ENCODE measurements at regions not wholly inside any gene's neighbourhood (a gene's known extent, or its start where the extent isn't known, plus 50 kb on each side); places are given as distances from the start of the nearest gene placed in this dataset.
"Not testable (repeated sequence)": the region's sequence is repeated elsewhere in the genome, so short reads cannot be mapped to it uniquely, and the experiment has no call there.

- no peaks in the 10 kb centered on the region for H3K9me3 Mint-ChIP-seq
- peak overlapping the region; percentile 70 for H3K27ac Mint-ChIP-seq
- H3K27me3 Mint-ChIP-seq (ENCODE audit: insufficient read depth) = peaks cover 9% of the 10 kb centered on the region
- DNase-seq = no peak
- H3K36me3 Mint-ChIP-seq (ENCODE audit: low read depth) = 0 out of 2 replicates have a peak, but pooled peaks cover 5% of the 10 kb centered on the region
- peak overlapping the region; percentile 58 for H3K4me3 Mint-ChIP-seq
- H3K4me1 Mint-ChIP-seq (ENCODE audit: low read depth) = peaks cover 41% of the 10 kb centered on the region
- TF ChIP-seq CTCF (IDR thresholded peaks at IDR 0.05) = no peak
Observed at GRCh38 chr5:125484272-125484741, 737.9 kb upstream of the ZNF608 start.

DNA sequence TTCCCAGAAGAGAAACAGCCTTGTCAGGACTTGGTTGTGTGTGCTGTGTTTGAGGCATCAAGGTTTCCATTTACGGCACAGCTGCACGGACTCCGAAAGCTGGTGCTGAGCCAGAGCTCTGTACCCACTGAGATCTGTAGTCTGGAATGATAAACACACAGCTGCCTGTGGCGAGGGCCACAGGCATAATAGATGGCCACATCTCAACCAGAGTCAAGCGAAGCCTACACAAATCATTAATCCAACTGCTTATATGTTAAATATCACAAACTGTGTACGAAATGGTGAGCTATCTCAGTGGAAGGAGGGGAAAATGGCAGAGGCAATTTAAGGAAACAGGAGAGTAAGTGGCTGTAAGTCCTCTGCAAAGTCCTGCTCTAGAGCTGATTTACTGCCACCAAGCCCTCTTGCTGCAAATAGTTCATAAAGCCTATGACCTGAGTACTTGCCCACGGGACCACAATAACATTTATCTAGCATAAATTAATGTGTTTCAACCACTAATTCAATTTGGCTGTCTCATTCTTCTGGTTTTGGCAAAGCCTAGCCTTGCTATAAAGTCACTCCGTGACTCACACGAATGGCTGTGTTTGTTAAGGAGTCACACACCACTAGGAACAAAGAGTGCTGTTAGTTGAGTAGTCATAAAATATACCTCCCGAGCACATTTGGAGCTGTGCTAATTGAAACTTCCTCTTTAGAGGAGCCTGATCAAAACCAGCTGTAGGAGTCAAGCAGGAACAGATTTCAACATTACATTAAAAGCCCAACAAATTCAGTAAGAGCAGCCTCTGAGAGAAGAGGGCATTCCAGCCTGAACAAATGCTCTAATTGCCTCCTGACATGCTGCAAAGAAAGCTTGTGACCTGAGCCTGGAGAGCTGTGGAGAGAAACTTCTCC lies 738.6 kb upstream of the ZNF608 start:
- Mint-ChIP-seq H3K36me3 (ENCODE audit: low read depth) (0 out of 2 replicates have a peak, but pooled peaks cover 5% of the 10 kb centered on the region), H3K27ac (peak overlapping the region; percentile 70), H3K9me3 (no peaks in the 10 kb centered on the region), H3K4me3 (peak overlapping the region; percentile 58), H3K27me3 (ENCODE audit: insufficient read depth) (peaks cover 13% of the 10 kb centered on the region), H3K4me1 (ENCODE audit: low read depth) (peaks cover 41% of the 10 kb centered on the region)
- DNase-seq = peak; percentile 97
- TF ChIP-seq CTCF (IDR thresholded peaks at IDR 0.05) = no peak

GRCh38 chr5:125485771-125486170 lies 739.3 kb upstream of the ZNF608 start:
- Mint-ChIP-seq H3K27me3 (ENCODE audit: insufficient read depth) (peaks cover 13% of the 10 kb centered on the region), H3K27ac (peak overlapping the region; percentile 70), H3K4me3 (peak overlapping the region; percentile 58), H3K9me3 (no peaks in the 10 kb centered on the region), H3K4me1 (ENCODE audit: low read depth) (peaks cover 41% of the 10 kb centered on the region), H3K36me3 (ENCODE audit: low read depth) (0 out of 2 replicates have a peak, but pooled peaks cover 5% of the 10 kb centered on the region)
- no peak for TF ChIP-seq CTCF (IDR thresholded peaks at IDR 0.05)
- no peak for DNase-seq

DNA sequence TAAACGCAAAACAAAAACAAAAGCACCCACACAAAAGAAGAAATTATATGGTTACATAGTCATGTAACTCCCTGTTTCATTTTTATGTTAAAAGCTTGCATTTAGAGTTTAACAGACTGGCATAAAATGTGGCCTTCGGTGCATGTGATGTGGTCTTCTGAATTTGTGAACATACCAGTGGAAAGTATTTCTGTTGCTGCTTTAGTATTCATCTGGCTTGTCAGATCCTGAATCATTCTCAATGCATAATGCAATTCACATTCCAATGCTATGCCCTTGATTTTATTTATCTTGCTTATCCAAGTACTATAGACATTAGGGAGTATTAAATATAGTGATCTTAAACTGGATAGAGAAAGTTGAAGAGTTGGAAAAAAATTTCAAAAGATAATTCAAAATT lies 740.2 kb upstream of the ZNF608 start:
- H3K4me3 Mint-ChIP-seq = no peak overlapping the region

GRCh38 chr5:125487231-125487630 lies 740.8 kb upstream of the ZNF608 start:
- Mint-ChIP-seq H3K27ac (no peak overlapping the region), H3K9me3 (no peaks in the 10 kb centered on the region), H3K36me3 (ENCODE audit: low read depth) (0 out of 2 replicates have a peak, but pooled peaks cover 5% of the 10 kb centered on the region), H3K4me1 (ENCODE audit: low read depth) (peaks cover 41% of the 10 kb centered on the region), H3K4me3 (no peak overlapping the region), H3K27me3 (ENCODE audit: insufficient read depth) (peaks cover 7% of the 10 kb centered on the region; the same call in 1 of the 2 replicates)
- DNase-seq = no peak
- no peak for TF ChIP-seq CTCF (IDR thresholded peaks at IDR 0.05)

More for the DNA sequence above, 740.2 kb upstream of the ZNF608 start:
- DNase-seq = peak; percentile 29
- H3K36me3 Mint-ChIP-seq (ENCODE audit: low read depth) = 0 out of 2 replicates have a peak, but pooled peaks cover 5% of the 10 kb centered on the region
- H3K27ac Mint-ChIP-seq = no peak overlapping the region
- H3K27me3 Mint-ChIP-seq (ENCODE audit: insufficient read depth) = peaks cover 7% of the 10 kb centered on the region
- TF ChIP-seq CTCF (IDR thresholded peaks at IDR 0.05) = no peak
- peaks cover 41% of the 10 kb centered on the region for H3K4me1 Mint-ChIP-seq (ENCODE audit: low read depth)
- H3K9me3 Mint-ChIP-seq = no peaks in the 10 kb centered on the region

DNA sequence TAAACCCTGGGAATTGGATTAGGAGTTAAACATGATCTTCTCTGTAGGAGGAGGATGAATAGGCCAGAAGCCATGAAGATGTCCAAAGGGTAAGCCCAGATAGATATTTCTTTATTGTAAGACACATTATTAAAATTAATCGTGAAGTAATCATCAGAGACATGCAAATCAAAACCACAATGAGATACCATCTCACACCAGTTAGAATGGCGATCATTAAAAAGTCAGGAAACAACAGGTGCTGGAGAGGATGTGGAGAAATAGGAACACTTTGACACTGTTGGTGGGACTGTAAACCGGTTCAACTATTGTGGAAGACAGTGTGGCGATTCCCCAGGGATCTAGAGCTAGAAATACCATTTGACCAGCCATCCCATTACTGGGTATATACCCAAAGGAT lies 741.2 kb upstream of the ZNF608 start:
- not testable (repeated sequence) for H3K4me3 Mint-ChIP-seq; H3K36me3 Mint-ChIP-seq (ENCODE audit: low read depth); H3K9me3 Mint-ChIP-seq; H3K27me3 Mint-ChIP-seq (ENCODE audit: insufficient read depth); DNase-seq; H3K27ac Mint-ChIP-seq
- H3K4me1 Mint-ChIP-seq (ENCODE audit: low read depth) = peaks cover 41% of the 10 kb centered on the region

All from HFFc6 (cell line).